Ramos (cell line): ENCODE measurements at regions not wholly inside any gene's neighbourhood (a gene's known extent, or its start where the extent isn't known, plus 50 kb on each side); places are given as distances from the start of the nearest gene placed in this dataset.
"Not testable (repeated sequence)": the region's sequence is repeated elsewhere in the genome, so short reads cannot be mapped to it uniquely, and the experiment has no call there.

Experiments
- in situ Hi-C: fragments of 300-500 bp; cut with MboI; formaldehyde crosslinking; loops from one replicate; pipeline ENCODE4 v1.14.3; 2022; ENCODE audit warnings: low sequenced_read_pairs; ENCODE audit not compliant: unreplicated experiment

- in situ Hi-C loops, result no loop called here
Observed at GRCh38 chr4:77358315-77358928, 201.4 kb downstream of the CCNG2 start.

- in situ Hi-C loops, result no loop called here
Observed at GRCh38 chr4:77360451-77360850, 203.4 kb downstream of the CCNG2 start.

GRCh38 chr4:77366876-77367275, 209.9 kb downstream of the CCNG2 start:
- in situ Hi-C loops, result not testable (repeated sequence)

- in situ Hi-C loops, result no loop called here
Observed at GRCh38 chr4:77367638-77368037, 210.6 kb downstream of the CCNG2 start.

GRCh38 chr4:77372375-77372774, 215.4 kb downstream of the CCNG2 start:
- in situ Hi-C loops, result loop anchor here (10.0 kb wide), 1 partner anchor 232 kb away; the partner anchor contains the start of gene CXCL13

GRCh38 chr4:77375866-77376607, 219.0 kb downstream of the CCNG2 start:
- in situ Hi-C loops, result loop anchor here (10.0 kb wide), 1 partner anchor 229 kb away; the partner anchor contains the start of gene CXCL13

GRCh38 chr4:77376788-77377460, 219.9 kb downstream of the CCNG2 start:
- in situ Hi-C loops, result loop anchor here (10.0 kb wide), 1 partner anchor 228 kb away; the partner anchor contains the start of gene CXCL13

- in situ Hi-C loops, result no loop called here
Observed at GRCh38 chr4:77384094-77384493, 221.5 kb upstream of the CXCL13 start.

- in situ Hi-C loops, result no loop called here
Observed at GRCh38 chr4:77385124-77385969, 220.3 kb upstream of the CXCL13 start.

- in situ Hi-C loops, result no loop called here
Observed at GRCh38 chr4:77393996-77394395, 211.6 kb upstream of the CXCL13 start.

GRCh38 chr4:77395481-77395880, 210.1 kb upstream of the CXCL13 start:
- in situ Hi-C loops, result no loop called here

GRCh38 chr4:77398256-77398655, 207.4 kb upstream of the CXCL13 start:
- in situ Hi-C loops, result no loop called here

- in situ Hi-C loops, result no loop called here
Observed at GRCh38 chr4:77399831-77400230, 205.8 kb upstream of the CXCL13 start.

GRCh38 chr4:77413766-77414165, 191.9 kb upstream of the CXCL13 start:
- in situ Hi-C loops, result no loop called here

- in situ Hi-C loops, result no loop called here
Observed at GRCh38 chr4:77415689-77416088, 189.9 kb upstream of the CXCL13 start.

- in situ Hi-C loops, result no loop called here
Observed at GRCh38 chr4:77418333-77418732, 187.3 kb upstream of the CXCL13 start.

GRCh38 chr4:77430847-77431246, 174.8 kb upstream of the CXCL13 start:
- in situ Hi-C loops, result no loop called here

GRCh38 chr4:77431546-77431945, 174.1 kb upstream of the CXCL13 start:
- in situ Hi-C loops, result no loop called here

GRCh38 chr4:77432717-77433417, 172.8 kb upstream of the CXCL13 start:
- in situ Hi-C loops, result no loop called here

- in situ Hi-C loops, result no loop called here
Observed at GRCh38 chr4:77433418-77433733, 172.2 kb upstream of the CXCL13 start.
